Vagina (tissue), 2 donors: ENCODE measurements at regions not wholly inside any gene's neighbourhood (a gene's known extent, or its start where the extent isn't known, plus 50 kb on each side); places are given as distances from the start of the nearest gene placed in this dataset.

Experiments
- DNase-seq, 2 donors: peaks; one replicate each; pipeline ENCODE4 v3.0.0-alpha.2; 2017; ENCODE audit errors: extremely low spot score in 2 of 2
- H3K27ac ChIP-seq: fragments of 200-600 bp; sonication (generic); one replicate; pipeline ENCODE4 v1.5.1; 2019
- H3K27me3 ChIP-seq: fragments of 200-600 bp; sonication (generic); one replicate; pipeline ENCODE4 v1.5.1; 2019
- H3K36me3 ChIP-seq, 2 donors: fragments of 200-600 bp; sonication (generic); one replicate each; pipeline ENCODE4 v1.5.1; 2017 to 2019
- H3K4me1 ChIP-seq: fragments of 200-600 bp; sonication (generic); one replicate; pipeline ENCODE4 v1.5.1; 2019
- H3K4me3 ChIP-seq, 2 donors: fragments of 200-600 bp; sonication (generic); 1 replicate in 1 of 2; 2 replicates in 1 of 2; pipeline ENCODE4 v1.5.1; 2016 to 2019
- H3K9me3 ChIP-seq: fragments of 200-600 bp; sonication (generic); one replicate; pipeline ENCODE4 v1.5.1; 2019
- CTCF ChIP-seq, 3 experiments: fragments of 450-650 bp in 2 of 3; fragments of 200-600 bp in 1 of 3; sonication (generic) in 1 of 3; IDR thresholded peaks; one replicate each; pipeline ENCODE4 v1.5.1; 2017 to 2019; ENCODE audit warnings: antibody characterized with exemption in 3 of 3, mild to moderate bottlenecking in 2 of 3, moderate library complexity in 2 of 3
- POLR2A ChIP-seq, 2 donors: fragments of 450-650 bp; IDR thresholded peaks; one replicate each; pipeline ENCODE4 v1.6.1; 2017; ENCODE audit warnings: antibody characterized with exemption in 2 of 2, mild to moderate bottlenecking in 2 of 2, moderate library complexity in 2 of 2
- POLR2AphosphoS5 ChIP-seq, 2 donors: sonication (generic); formaldehyde crosslinking; IDR thresholded peaks; one replicate each; pipeline ENCODE4 v1.9.0; 2017; ENCODE audit warnings: antibody characterized with exemption in 2 of 2, mild to moderate bottlenecking in 2 of 2, low read depth in 1 of 2; ENCODE audit not compliant: insufficient read depth in 1 of 2
- intact Hi-C: fragments of 100-400 bp; cut with DNase I; formaldehyde crosslinking; loops from one replicate; pipeline ENCODE4 v1.15.1; 2023

DNA sequence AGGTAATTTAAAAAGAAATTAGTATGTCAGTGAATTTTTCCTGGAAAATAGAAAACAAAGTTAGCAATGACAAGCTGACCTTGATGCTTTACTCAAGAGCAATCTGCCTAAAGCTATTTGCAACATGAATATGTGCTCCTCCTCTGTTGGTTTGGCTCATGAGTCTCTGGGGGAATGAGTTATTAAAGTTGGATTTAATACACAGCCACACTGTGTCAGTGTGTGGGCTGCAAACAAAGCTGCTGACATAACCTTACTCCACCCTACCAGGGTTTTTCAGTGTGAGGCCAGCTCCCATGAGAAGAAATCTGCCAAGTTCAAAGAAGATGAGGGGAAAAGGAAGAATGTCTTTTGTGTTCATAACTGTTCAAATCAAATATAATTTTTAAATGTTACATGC is 280.5 kb downstream of the TLL1 start:
- Histone ChIP-seq H3K4me1 (no peaks in the 10 kb centered on the region), H3K4me3 (no peak overlapping the region), H3K9me3 (no peaks in the 10 kb centered on the region), H3K27ac (no peak overlapping the region), H3K27me3 (no peaks in the 10 kb centered on the region), H3K36me3 (no peaks in the 10 kb centered on the region)
- intact Hi-C loops = no loop called here
- TF ChIP-seq CTCF (IDR thresholded peaks at IDR 0.05) = no peak
- no peak for TF ChIP-seq POLR2AphosphoS5 (IDR thresholded peaks at IDR 0.05; ENCODE audit: insufficient read depth in 1 of 2, low read depth in 1 of 2)
- no peak for TF ChIP-seq POLR2A (IDR thresholded peaks at IDR 0.05)
- DNase-seq = no peak

DNA sequence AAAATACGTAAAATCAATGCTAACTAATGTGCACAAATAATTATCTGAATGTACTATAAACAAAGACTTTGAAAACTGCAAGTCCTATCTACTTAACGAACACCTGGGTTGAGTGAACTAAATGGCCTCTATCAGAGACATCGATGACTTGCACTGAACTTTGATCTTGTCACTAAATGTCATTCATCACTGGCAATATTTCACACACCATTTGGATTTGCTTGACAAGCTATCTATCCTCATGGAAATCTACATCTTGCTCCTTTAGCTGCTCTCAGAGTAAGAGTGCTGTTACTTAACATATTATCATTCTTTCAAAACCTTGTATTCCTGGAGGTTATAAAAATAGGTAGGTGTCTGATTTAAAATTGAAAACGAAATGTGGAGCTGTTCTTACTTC is 289.3 kb downstream of the TLL1 start:
- TF ChIP-seq CTCF (IDR thresholded peaks at IDR 0.05) (no peak), POLR2AphosphoS5 (IDR thresholded peaks at IDR 0.05; ENCODE audit: insufficient read depth in 1 of 2, low read depth in 1 of 2) (no peak), POLR2A (IDR thresholded peaks at IDR 0.05) (no peak)

GRCh38 chr4:166165829-166166420 is 292.9 kb downstream of the TLL1 start:
- Histone ChIP-seq H3K27ac (no peak overlapping the region), H3K4me3 (no peak overlapping the region), H3K36me3 (no peaks in the 10 kb centered on the region), H3K4me1 (no peaks in the 10 kb centered on the region), H3K27me3 (no peaks in the 10 kb centered on the region), H3K9me3 (no peaks in the 10 kb centered on the region)
- TF ChIP-seq CTCF (IDR thresholded peaks at IDR 0.05) (peak; percentile 18 to 42 (median 40)), POLR2AphosphoS5 (IDR thresholded peaks at IDR 0.05; ENCODE audit: insufficient read depth in 1 of 2, low read depth in 1 of 2) (no peak)
- DNase-seq = no peak
- intact Hi-C loops = no loop called here

More for the DNA sequence above, 289.3 kb downstream of the TLL1 start:
- Histone ChIP-seq H3K27ac (no peak overlapping the region), H3K9me3 (no peaks in the 10 kb centered on the region), H3K4me3 (no peak overlapping the region), H3K27me3 (no peaks in the 10 kb centered on the region), H3K36me3 (no peaks in the 10 kb centered on the region), H3K4me1 (no peaks in the 10 kb centered on the region)
- intact Hi-C loops = no loop called here
- DNase-seq = no peak

GRCh38 chr4:166169111-166169510 is 296.1 kb downstream of the TLL1 start:
- intact Hi-C loops = no loop called here
- Histone ChIP-seq H3K27ac (no peak overlapping the region), H3K4me1 (no peaks in the 10 kb centered on the region), H3K4me3 (no peak overlapping the region), H3K9me3 (no peaks in the 10 kb centered on the region), H3K36me3 (no peaks in the 10 kb centered on the region), H3K27me3 (no peaks in the 10 kb centered on the region)
- no peak for DNase-seq
- TF ChIP-seq POLR2AphosphoS5 (IDR thresholded peaks at IDR 0.05; ENCODE audit: insufficient read depth in 1 of 2, low read depth in 1 of 2) (no peak), CTCF (IDR thresholded peaks at IDR 0.05) (no peak), POLR2A (IDR thresholded peaks at IDR 0.05) (no peak)

- no peak for DNase-seq
- Histone ChIP-seq H3K4me3 (no peak overlapping the region), H3K27ac (no peak overlapping the region), H3K9me3 (no peaks in the 10 kb centered on the region), H3K36me3 (no peaks in the 10 kb centered on the region), H3K27me3 (no peaks in the 10 kb centered on the region), H3K4me1 (no peaks in the 10 kb centered on the region)
- intact Hi-C loops = no loop called here
- TF ChIP-seq POLR2AphosphoS5 (IDR thresholded peaks at IDR 0.05; ENCODE audit: insufficient read depth in 1 of 2, low read depth in 1 of 2) (no peak), POLR2A (IDR thresholded peaks at IDR 0.05) (no peak), CTCF (IDR thresholded peaks at IDR 0.05) (no peak)
These were observed 299.6 kb downstream of the TLL1 start for GRCh38 chr4:166172619-166173018.
